Body of pancreas (tissue), 4 donors: ENCODE measurements at regions not wholly inside any gene's neighbourhood (a gene's known extent, or its start where the extent isn't known, plus 50 kb on each side); places are given as distances from the start of the nearest gene placed in this dataset.

Source experiments
- ATAC-seq: fragments of 150-250 bp; one replicate; pipeline ENCODE4 v1.9.1; 2016
- DNase-seq, 4 donors: peaks; one replicate each; pipeline ENCODE4 v3.0.0-alpha.2; 2019
- H3K27ac ChIP-seq, 4 donors: fragments of 200-600 bp; sonication (generic); 1 replicate in 3 of 4; 2 replicates in 1 of 4; pipeline versions ENCODE4 v1.5.1 to v1.6.1; 2016 to 2019; ENCODE audit warnings: mild to moderate bottlenecking in 1 of 4, mixed read lengths in 1 of 4, moderate library complexity in 1 of 4
- H3K27me3 ChIP-seq, 2 donors: fragments of 200-600 bp; sonication (generic); one replicate each; pipeline ENCODE4 v1.6.0; 2016; ENCODE audit warnings: mild to moderate bottlenecking in 1 of 2
- H3K36me3 ChIP-seq, 2 donors: fragments of 200-600 bp; sonication (generic); replicated peaks in 1 of 2; 2 replicates each; pipeline ENCODE4 v1.5.1; 2016; ENCODE audit warnings: low read depth in 2 of 2; ENCODE audit not compliant: insufficient read depth in 1 of 2
- H3K4me1 ChIP-seq: fragments of 200-600 bp; sonication (generic); one replicate; pipeline ENCODE4 v1.6.0; 2016
- H3K4me3 ChIP-seq, 2 donors: fragments of 200-600 bp; sonication (generic); 1 replicate in 1 of 2; 2 replicates in 1 of 2; pipeline ENCODE4 v1.5.1; 2016 to 2019
- H3K9me3 ChIP-seq, 3 donors: fragments of 200-600 bp; sonication (generic); 1 replicate in 2 of 3; 2 replicates in 1 of 3; pipeline ENCODE4 v1.5.1; 2016
- POLR2A ChIP-seq, 3 donors: fragments of 450-650 bp; IDR thresholded peaks; one replicate each; pipeline ENCODE4 v1.6.1; 2016; ENCODE audit warnings: antibody characterized with exemption in 3 of 3, mild to moderate bottlenecking in 2 of 3
- WGBS, 2 donors: methylation state at CpG; one replicate each; pipeline ENCODE4 v1.1.5; 2017; 5-methylcytosine and 5-hydroxymethylcytosine counted together
- intact Hi-C: fragments of 100-400 bp; cut with DNase I; formaldehyde crosslinking; loops from one replicate; pipeline ENCODE4 v1.15.1; 2023
- TF ChIP-seq, protein P1 (sequence below), 7 experiments: fragments of 450-650 bp in 4 of 7; fragments of 200-600 bp in 3 of 7; sonication (generic) in 3 of 7; IDR thresholded peaks; one replicate each; pipeline ENCODE4 v1.5.1; 2016 to 2019; ENCODE audit warnings: antibody characterized with exemption in 7 of 7

DNA sequence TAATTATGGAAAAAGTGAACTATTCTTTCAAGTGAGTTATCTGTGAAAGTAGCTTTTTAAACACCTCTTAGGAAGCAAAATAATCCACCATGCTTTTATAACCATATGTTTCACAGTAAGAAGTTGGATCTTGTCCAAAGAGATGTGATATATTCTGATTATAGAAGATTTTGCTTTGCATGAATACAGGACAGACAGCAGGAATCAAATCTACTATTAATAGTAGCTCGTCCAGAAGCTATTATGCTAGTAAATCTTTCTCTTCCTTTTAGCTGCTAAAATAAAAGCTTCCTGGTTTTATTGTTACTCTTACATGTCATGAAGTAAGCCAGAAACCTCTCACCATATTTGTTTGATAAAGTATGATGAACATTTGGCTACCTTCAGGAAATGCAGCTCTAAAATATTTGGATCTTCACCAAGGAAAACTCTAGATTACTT lies 257.0 kb downstream of the IPO8 start:
- intact Hi-C loops, result no loop called here
- Histone ChIP-seq H3K4me1 (peaks cover 21% of the 10 kb centered on the region), H3K9me3 (no peaks in the 10 kb centered on the region), H3K27me3 (no peaks in the 10 kb centered on the region), H3K27ac (peak overlapping the region in 1 of 4 donors; percentile 31), H3K4me3 (no peak overlapping the region), H3K36me3 (no peaks in the 10 kb centered on the region)
- no peak for TF ChIP-seq POLR2A (IDR thresholded peaks at IDR 0.05)
- TF ChIP-seq, protein P1, sequence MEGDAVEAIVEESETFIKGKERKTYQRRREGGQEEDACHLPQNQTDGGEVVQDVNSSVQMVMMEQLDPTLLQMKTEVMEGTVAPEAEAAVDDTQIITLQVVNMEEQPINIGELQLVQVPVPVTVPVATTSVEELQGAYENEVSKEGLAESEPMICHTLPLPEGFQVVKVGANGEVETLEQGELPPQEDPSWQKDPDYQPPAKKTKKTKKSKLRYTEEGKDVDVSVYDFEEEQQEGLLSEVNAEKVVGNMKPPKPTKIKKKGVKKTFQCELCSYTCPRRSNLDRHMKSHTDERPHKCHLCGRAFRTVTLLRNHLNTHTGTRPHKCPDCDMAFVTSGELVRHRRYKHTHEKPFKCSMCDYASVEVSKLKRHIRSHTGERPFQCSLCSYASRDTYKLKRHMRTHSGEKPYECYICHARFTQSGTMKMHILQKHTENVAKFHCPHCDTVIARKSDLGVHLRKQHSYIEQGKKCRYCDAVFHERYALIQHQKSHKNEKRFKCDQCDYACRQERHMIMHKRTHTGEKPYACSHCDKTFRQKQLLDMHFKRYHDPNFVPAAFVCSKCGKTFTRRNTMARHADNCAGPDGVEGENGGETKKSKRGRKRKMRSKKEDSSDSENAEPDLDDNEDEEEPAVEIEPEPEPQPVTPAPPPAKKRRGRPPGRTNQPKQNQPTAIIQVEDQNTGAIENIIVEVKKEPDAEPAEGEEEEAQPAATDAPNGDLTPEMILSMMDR (IDR thresholded peaks at IDR 0.05), result no peak
- peak; percentile 58 for ATAC-seq
- no peak for DNase-seq
- WGBS, 2 donors, result 34 to 62% methylated on average over 1 of the region's 1 CpG

DNA sequence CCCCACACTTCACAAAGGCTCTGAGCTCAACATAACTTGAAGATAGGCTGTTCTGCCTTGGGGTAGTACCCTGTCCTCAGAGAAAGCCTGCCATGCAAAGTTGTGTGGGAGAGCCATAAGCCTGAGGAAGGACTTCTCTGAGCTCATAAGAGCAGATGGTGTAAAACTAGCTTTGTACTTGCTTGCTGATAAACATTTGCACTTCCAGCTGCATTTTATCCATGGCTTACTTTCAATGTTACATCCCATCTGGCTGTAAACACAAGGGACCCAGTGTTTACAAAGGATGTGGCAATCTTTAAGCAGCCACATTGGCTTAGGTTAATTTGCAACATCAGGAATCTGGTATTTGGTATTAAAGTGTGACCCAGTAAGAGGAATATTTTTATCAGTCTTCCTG lies 258.1 kb downstream of the IPO8 start:
- DNase-seq, result peak in 1 of 4 donors; percentile 16
- Histone ChIP-seq H3K27me3 (no peaks in the 10 kb centered on the region), H3K4me1 (peaks cover 21% of the 10 kb centered on the region), H3K9me3 (no peaks in the 10 kb centered on the region), H3K36me3 (no peaks in the 10 kb centered on the region), H3K4me3 (no peak overlapping the region), H3K27ac (peak overlapping the region in 2 of 4 donors; percentile 24 to 70)
- no peak for TF ChIP-seq POLR2A (IDR thresholded peaks at IDR 0.05)
- TF ChIP-seq, protein P1 (IDR thresholded peaks at IDR 0.05), result no peak
- peak; percentile 60 for ATAC-seq
- intact Hi-C loops, result no loop called here

DNA sequence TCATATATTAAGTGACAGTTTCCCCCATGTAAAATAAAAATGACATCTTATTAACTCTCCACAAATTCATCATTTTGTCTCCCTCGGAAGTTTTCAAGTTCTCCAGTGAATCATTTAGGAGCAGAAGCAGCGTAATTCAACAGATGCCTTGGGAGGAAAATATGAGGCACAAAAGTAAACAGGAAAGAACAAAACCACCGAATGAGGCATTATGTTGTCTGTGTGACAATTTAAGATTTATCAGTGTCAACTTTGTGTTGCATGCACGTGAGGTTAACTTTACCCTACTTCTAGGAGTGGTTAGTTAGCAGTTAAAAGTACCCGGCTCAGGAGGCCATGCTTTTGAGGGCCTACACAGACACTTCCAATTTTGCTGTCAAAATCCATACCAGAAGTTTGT lies 258.6 kb downstream of the IPO8 start:
- TF ChIP-seq POLR2A (IDR thresholded peaks at IDR 0.05), result no peak
- TF ChIP-seq, protein P1 (IDR thresholded peaks at IDR 0.05), result no peak
- DNase-seq, result no peak
- H3K4me1 ChIP-seq, result peaks cover 21% of the 10 kb centered on the region
- 50 to 68% methylated on average over 5 of the region's 5 CpGs for WGBS, 2 donors
- H3K9me3 ChIP-seq, result no peaks in the 10 kb centered on the region
- H3K27me3 ChIP-seq, result no peaks in the 10 kb centered on the region
- no peak for ATAC-seq
- no peak overlapping the region for H3K4me3 ChIP-seq
- H3K27ac ChIP-seq, result peak overlapping the region in 2 of 4 donors; percentile 24 to 70
- H3K36me3 ChIP-seq, result no peaks in the 10 kb centered on the region
- intact Hi-C loops, result no loop called here

DNA sequence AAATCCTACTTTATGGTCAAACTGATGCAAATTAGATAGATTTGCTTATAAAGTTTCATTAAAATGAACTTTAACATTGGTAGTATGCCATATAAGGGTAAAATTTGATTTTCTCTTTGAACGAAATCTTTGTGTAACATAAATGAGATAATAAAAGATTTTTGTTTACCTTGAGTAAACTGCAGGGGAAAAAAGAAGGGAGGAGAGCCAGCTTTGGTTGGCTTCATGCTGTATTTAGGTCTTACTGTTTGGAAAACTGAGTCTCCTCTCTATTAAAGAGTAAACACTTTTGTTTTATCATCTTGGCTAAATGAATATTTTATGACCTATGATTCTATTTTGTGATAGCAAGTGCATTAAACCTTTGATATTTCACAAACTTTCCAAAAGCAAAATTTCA lies 267.6 kb downstream of the IPO8 start:
- no peak for ATAC-seq

DNA sequence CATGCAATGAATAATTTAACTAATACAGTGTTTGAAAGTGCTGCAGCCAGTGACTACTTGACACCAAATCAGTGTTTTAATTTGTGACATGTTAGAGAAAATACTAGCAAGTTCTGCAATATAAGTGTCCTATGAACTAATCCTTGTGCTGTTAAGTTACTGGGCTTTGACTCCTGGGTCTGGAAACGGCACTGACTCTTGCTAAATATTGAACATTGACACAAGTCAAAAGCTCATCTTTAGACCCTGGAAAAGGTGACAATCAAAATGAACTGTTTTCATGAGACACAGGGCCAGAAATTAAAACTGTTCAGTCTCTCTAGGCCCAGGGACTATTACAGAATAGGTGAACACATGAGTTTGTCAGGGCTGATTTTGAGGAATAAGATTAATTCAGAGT lies 268.1 kb downstream of the IPO8 start:
- H3K36me3 ChIP-seq, result no peaks in the 10 kb centered on the region
- intact Hi-C loops, result no loop called here
- H3K27ac ChIP-seq, result no peak overlapping the region
- 42 to 53% methylated on average over 1 of the region's 1 CpG for WGBS, 2 donors
- DNase-seq (no peak), ATAC-seq (no peak)
- no peak overlapping the region for H3K4me3 ChIP-seq
- peaks cover 9% of the 10 kb centered on the region for H3K4me1 ChIP-seq
- TF ChIP-seq, protein P1 (IDR thresholded peaks at IDR 0.05), result no peak
- no peak for TF ChIP-seq POLR2A (IDR thresholded peaks at IDR 0.05)
- H3K9me3 ChIP-seq, result no peaks in the 10 kb centered on the region
- no peaks in the 10 kb centered on the region for H3K27me3 ChIP-seq

More for the DNA sequence above, 267.6 kb downstream of the IPO8 start:
- DNase-seq, result no peak
- no peak overlapping the region for H3K4me3 ChIP-seq
- intact Hi-C loops, result no loop called here
- no peaks in the 10 kb centered on the region for H3K36me3 ChIP-seq
- H3K9me3 ChIP-seq, result no peaks in the 10 kb centered on the region
- peaks cover 9% of the 10 kb centered on the region for H3K4me1 ChIP-seq
- H3K27me3 ChIP-seq, result no peaks in the 10 kb centered on the region
- WGBS, 2 donors, result 15 to 18% methylated on average over 1 of the region's 1 CpG
- no peak for TF ChIP-seq POLR2A (IDR thresholded peaks at IDR 0.05)
- TF ChIP-seq, protein P1 (IDR thresholded peaks at IDR 0.05), result no peak
- H3K27ac ChIP-seq, result no peak overlapping the region
